Kidney (tissue), 13 donors: ENCODE measurements at regions not wholly inside any gene's neighbourhood (a gene's known extent, or its start where the extent isn't known, plus 50 kb on each side); places are given as distances from the start of the nearest gene placed in this dataset.

Source experiments
- DNase-seq, 5 donors: peaks; one replicate each; pipeline ENCODE4 v3.0.0-alpha.2; 2013 to 2020
- FAIRE-seq: peaks from 2 replicates; lab custom pipeline; 2012; peaks lifted over from hg19 to GRCh38; lab: Jason Lieb, UNC
- H3K27ac ChIP-seq, 2 donors: one replicate each; pipeline ENCODE4 v1.7.0; 2013; ENCODE audit warnings: low read depth in 2 of 2, low read length in 2 of 2, inconsistent platforms in 1 of 2
- H3K27me3 ChIP-seq: one replicate; pipeline ENCODE4 v1.7.1; 2013; ENCODE audit warnings: low read length, inconsistent platforms; ENCODE audit not compliant: control insufficient read depth, insufficient read depth
- H3K36me3 ChIP-seq, 3 donors: one replicate each; pipeline versions ENCODE4 v1.7.0 to v1.7.1; 2013; ENCODE audit warnings: low read length in 3 of 3, control low read depth in 1 of 3, inconsistent platforms in 1 of 3; ENCODE audit not compliant: insufficient read depth in 3 of 3, control insufficient read depth in 2 of 3
- H3K4me1 ChIP-seq, 3 donors: one replicate each; pipeline versions ENCODE4 v1.7.0 to v1.7.1; 2013; ENCODE audit warnings: low read length in 3 of 3, inconsistent platforms in 1 of 3, low read depth in 1 of 3; ENCODE audit not compliant: control insufficient read depth in 2 of 3, insufficient read depth in 2 of 3
- H3K4me3 ChIP-seq, 3 donors: one replicate each; pipeline versions ENCODE4 v1.7.0 to v1.8.1; 2013; ENCODE audit warnings: low read length in 3 of 3, control low read depth in 1 of 3, inconsistent platforms in 1 of 3
- H3K9ac ChIP-seq, 3 donors: one replicate each; pipeline versions ENCODE4 v1.7.0 to v1.7.1; 2013; ENCODE audit warnings: low read length in 3 of 3, control low read depth in 1 of 3, inconsistent platforms in 1 of 3
- H3K9me3 ChIP-seq, 3 donors: one replicate each; pipeline versions ENCODE4 v1.7.0 to v1.7.1; 2013; ENCODE audit warnings: low read length in 3 of 3, control low read depth in 1 of 3, inconsistent platforms in 1 of 3; ENCODE audit not compliant: control insufficient read depth in 2 of 3, insufficient read depth in 1 of 3
- CTCF ChIP-seq: IDR thresholded peaks from 3 replicates; pipeline ENCODE4 v1.5.1; 2012; ENCODE audit warnings: mild to moderate bottlenecking, moderate library complexity, borderline replicate concordance; ENCODE audit not compliant: insufficient read depth; ENCODE audit errors: extremely low read depth
- intact Hi-C: fragments of 100-400 bp; cut with DNase I; formaldehyde crosslinking; loops from one replicate; pipeline ENCODE4 v1.11.1; 2022
- donor health status: control.
- donor health status: control.
- donor health status: control.
- donor health status: control.
- donor health status: control.
- donor health status: DM: yes; HTN: yes; CAD: no.
- donor health status: Normal renal cell carcinoma (clear cell type).

DNA sequence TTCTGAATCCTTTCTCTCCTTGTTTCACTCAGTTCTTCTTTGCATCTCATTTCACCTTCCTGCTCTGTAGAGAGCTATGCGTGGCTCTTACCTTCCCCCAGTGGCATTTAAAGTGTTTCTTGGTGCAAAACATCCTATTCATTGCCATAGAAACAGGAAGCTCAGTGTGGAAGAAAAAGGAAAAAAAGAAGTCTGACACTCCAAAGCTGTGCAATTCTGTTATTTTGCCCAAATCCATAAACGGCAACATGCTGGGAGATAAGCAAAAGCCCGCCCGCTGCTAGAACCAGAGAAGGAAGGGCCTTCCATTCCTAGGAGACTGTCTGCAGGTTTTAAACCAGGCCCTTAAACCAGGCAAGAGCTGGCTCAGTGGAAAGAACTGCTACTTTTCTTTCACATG, 247.1 kb downstream of the HIVEP2 start:
- intact Hi-C loops = loop anchor here (10.0 kb wide), 2 partner anchors 257 to 727 kb away; no protein-coding TSS in a partner anchor
- FAIRE-seq (no peak), DNase-seq (peak in 2 of 5 donors; percentile 23 to 78)
- H3K36me3 ChIP-seq = no peaks in the 10 kb centered on the region
- H3K9me3 ChIP-seq = no peaks in the 10 kb centered on the region
- H3K4me1 ChIP-seq = peaks cover 0 to 3% (median 2%) of the 10 kb centered on the region in 3 donors
- H3K27me3 ChIP-seq = no peaks in the 10 kb centered on the region
- no peak overlapping the region for H3K27ac ChIP-seq
- TF ChIP-seq CTCF = no peak
- H3K4me3 ChIP-seq = no peak overlapping the region
- H3K9ac ChIP-seq = no peak overlapping the region

DNA sequence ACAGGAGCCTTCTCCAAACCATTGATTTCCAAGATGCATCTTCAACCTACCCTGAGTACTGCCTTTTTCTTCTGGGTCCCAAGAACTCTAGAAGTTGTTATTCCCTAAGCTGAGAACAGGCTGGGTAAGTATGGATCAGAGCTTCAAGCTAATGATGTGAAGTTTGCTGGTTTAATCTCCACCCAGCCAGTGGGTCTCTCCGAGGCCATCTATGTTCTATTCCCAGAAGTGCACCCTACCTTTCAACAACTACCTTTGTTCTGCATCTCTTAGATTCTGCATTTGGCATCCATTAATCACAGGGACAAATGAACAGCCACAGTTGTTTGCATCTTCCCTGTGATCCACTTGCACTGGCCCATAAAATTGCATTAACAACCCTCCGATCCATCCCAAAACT, 246.2 kb downstream of the HIVEP2 start:
- Histone ChIP-seq H3K27ac (no peak overlapping the region), H3K4me3 (no peak overlapping the region), H3K9ac (no peak overlapping the region), H3K9me3 (no peaks in the 10 kb centered on the region), H3K36me3 (no peaks in the 10 kb centered on the region), H3K4me1 (peaks cover 0 to 3% (median 0%) of the 10 kb centered on the region in 3 donors), H3K27me3 (no peaks in the 10 kb centered on the region)
- DNase-seq (no peak), FAIRE-seq (no peak)
- TF ChIP-seq CTCF = no peak
- intact Hi-C loops = loop anchor here (10.0 kb wide), 2 partner anchors 256 to 726 kb away; no protein-coding TSS in a partner anchor

DNA sequence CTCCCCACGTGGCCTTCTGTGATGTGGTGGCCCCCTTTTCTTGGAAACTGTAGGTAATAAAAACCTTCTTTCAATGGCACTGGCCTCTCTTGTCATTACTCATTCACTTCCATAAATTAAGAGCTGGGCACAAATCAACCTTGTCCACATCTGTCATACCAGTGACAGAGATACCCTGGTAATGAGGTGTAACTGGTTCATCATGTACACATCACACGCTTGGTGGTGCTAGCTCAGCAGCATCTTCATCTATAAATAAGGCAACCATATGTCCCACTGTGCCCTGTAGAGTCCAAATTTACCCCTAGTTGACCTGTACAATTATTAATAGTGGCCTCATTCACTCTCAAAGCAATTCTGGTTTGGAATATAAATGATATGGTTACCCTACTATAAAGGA, 245.6 kb downstream of the HIVEP2 start:
- Histone ChIP-seq H3K9me3 (no peaks in the 10 kb centered on the region), H3K9ac (no peak overlapping the region), H3K27ac (no peak overlapping the region), H3K27me3 (no peaks in the 10 kb centered on the region), H3K36me3 (no peaks in the 10 kb centered on the region), H3K4me3 (no peak overlapping the region), H3K4me1 (peaks cover 0 to 3% (median 0%) of the 10 kb centered on the region in 3 donors)
- FAIRE-seq = no peak
- intact Hi-C loops = loop anchor here (10.0 kb wide), 2 partner anchors 255 to 725 kb away; no protein-coding TSS in a partner anchor
- TF ChIP-seq CTCF = no peak
- DNase-seq = no peak

DNA sequence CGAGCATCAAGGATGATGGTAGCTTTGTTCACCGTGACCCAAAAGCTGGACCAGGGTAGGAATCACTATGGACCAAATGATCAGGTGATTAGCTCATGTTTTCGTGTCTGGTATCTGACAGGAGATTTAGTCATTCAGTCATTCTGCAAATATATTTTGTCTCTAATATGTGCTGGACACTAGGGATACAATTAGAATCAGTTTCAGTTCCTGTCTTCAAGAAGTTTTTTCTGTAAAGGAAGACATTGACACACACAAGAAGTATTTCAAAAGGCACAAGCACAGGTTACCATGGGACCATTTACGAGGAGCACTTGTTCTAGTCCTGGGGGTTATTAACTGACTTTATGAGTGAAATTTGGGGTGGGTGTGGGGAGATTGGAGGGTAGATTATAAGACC, 244.9 kb downstream of the HIVEP2 start:
- no peaks in the 10 kb centered on the region for H3K27me3 ChIP-seq
- H3K27ac ChIP-seq = no peak overlapping the region
- FAIRE-seq (no peak), DNase-seq (no peak)
- H3K4me1 ChIP-seq = peaks cover 0 to 3% (median 0%) of the 10 kb centered on the region in 3 donors
- no peaks in the 10 kb centered on the region for H3K36me3 ChIP-seq
- no peak overlapping the region for H3K9ac ChIP-seq
- intact Hi-C loops = no loop called here
- no peak for TF ChIP-seq CTCF
- no peak overlapping the region for H3K4me3 ChIP-seq
- no peaks in the 10 kb centered on the region for H3K9me3 ChIP-seq
